ENCODE measurements at regions not wholly inside any gene's neighbourhood (a gene's known extent, or its start where the extent isn't known, plus 50 kb on each side); places are given as distances from the start of the nearest gene placed in this dataset.
A peak's percentile ranks its signal among the peaks of the same experiment; 100 is the strongest.

DNA sequence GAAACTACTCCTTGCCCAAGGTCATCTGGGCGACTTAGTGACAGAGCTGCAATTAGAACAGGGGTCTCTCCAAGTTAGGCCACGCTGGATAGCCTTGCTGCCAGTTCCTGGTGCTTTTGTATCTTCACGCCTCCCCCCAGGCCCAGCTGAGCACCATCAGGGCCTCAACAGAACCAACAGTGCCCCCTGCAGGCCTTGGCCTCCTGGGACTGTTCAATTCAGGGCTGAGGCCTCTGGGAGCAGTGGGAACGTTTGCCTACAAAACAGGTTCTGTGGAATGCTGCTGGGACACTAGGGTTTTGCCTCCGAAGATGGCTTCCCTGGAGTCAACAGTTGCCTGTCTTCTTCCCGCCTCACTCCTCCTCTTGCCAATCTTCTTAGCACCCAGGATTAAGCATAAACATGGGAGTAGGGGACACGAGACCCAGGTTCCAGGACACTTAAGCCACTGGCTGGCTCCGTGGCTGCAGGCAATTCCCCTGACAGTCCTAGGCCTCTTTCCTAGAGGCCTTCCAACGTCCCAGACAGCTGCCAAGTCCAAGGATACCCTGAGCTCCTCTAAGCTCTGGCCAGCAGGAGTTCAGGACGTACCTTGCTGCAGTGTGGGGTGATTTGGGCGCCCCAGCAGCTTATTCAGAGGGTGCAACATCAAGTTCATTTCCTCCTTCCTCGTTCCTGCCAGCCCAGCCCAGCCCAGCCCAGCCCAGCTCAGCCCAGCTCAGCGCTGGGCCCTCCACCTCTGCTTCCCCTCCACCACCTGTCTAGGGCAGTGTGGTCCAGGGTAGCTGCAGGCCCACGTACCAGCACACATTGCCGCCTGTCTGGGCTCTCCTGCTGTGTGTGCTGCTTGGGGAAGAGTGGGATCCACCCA is 246.6 kb upstream of the RPL38 start:
- no peak for DNase-seq (ENCODE audit: low spot score)
- ATAC-seq (ENCODE audit: low FRiP score): peak; percentile 21
- TF ChIP-seq CTCF (IDR thresholded peaks at IDR 0.05): no peak

DNA sequence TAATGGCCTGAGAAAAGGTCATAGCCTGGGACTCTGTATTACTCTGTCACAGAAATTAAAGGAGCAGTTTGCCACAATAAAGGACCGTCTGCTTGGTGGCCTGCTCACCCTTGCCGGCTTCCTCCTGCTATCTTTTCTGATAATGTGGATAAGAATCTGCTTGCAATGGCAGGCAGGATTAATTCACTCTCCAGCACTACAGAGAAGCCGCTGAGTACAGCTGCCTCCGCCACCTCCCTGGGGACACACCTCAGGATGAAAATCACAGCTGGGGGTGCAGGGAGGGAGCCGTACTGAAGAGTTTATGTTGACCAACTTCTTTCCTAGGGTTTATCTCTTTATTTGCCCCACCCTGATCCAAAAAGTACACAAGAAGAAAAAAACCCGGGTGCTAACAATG is 245.9 kb upstream of the RPL38 start:
- ATAC-seq (ENCODE audit: low FRiP score) (no peak), DNase-seq (ENCODE audit: low spot score) (no peak)
- TF ChIP-seq CTCF (IDR thresholded peaks at IDR 0.05): no peak

DNA sequence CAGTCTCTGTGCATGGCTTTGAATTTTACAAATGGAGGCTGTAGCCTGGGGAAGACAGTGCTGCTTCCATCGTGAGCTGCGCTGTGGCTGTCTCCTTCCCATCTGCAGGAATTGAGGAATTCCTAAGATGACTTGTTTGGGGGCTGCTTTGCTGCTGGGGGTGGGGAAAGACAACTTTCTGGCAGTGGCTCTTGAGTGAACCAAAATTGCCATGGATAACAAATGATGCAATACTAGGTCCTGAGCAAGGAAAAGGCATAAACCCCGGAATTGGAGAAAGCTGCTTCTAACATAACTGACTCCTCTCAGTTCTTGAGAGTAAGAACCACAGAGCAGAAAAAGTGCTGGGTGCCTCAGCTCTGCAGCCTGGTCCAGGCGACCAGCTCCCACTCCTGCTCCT is 245.0 kb upstream of the RPL38 start:
- no peak for DNase-seq (ENCODE audit: low spot score)
- ATAC-seq (ENCODE audit: low FRiP score): no peak
- TF ChIP-seq CTCF (IDR thresholded peaks at IDR 0.05): no peak

GRCh38 chr17:73960469-73960868 is 243.0 kb upstream of the RPL38 start:
- ATAC-seq (ENCODE audit: low FRiP score) (no peak), DNase-seq (ENCODE audit: low spot score) (no peak)
- no peak for TF ChIP-seq CTCF (IDR thresholded peaks at IDR 0.05)

GRCh38 chr17:73962308-73962707 is 241.2 kb upstream of the RPL38 start:
- ATAC-seq (ENCODE audit: low FRiP score): no peak
- no peak for DNase-seq (ENCODE audit: low spot score)
- TF ChIP-seq CTCF (IDR thresholded peaks at IDR 0.05): no peak

GRCh38 chr17:73968680-73969079 is 234.8 kb upstream of the RPL38 start:
- DNase-seq (ENCODE audit: low spot score) (no peak), ATAC-seq (ENCODE audit: low FRiP score) (no peak)
- TF ChIP-seq CTCF (IDR thresholded peaks at IDR 0.05): no peak

DNA sequence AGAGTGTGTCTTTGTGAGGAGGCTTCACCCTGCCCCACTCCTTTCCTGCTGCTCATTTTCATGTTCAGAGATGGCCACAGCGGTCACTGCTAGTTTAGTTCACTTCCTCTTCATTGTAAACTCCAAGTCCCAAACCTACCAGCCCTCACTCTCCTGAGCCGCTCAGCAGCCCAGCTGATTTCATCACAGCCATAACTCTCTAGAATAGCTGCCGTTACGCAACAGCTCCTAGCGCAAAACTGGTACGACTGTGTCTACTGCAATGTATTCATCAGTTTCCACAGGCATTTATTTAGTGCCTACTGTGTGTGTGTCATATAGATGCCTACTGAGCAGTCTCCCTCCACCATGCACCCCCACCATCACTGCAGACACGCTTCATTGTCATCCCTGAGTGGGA is 233.5 kb upstream of the RPL38 start:
- ATAC-seq (ENCODE audit: low FRiP score) (no peak), DNase-seq (ENCODE audit: low spot score) (no peak)
- no peak for TF ChIP-seq CTCF (IDR thresholded peaks at IDR 0.05)

Data from omental fat pad (tissue), 3 donors.